ENCODE measurements at regions not wholly inside any gene's neighbourhood (a gene's known extent, or its start where the extent isn't known, plus 50 kb on each side); places are given as distances from the start of the nearest gene placed in this dataset.
"Not testable (repeated sequence)": the region's sequence is repeated elsewhere in the genome, so short reads cannot be mapped to it uniquely, and the experiment has no call there.

GRCh38 chr11:21727102-21727501 is 465.8 kb upstream of the ANO5 start:
- DNase-seq: no peak

- DNase-seq: no peak
Measured at GRCh38 chr11:21736404-21736803, 456.5 kb upstream of the ANO5 start.

GRCh38 chr11:21752475-21753243 is 440.2 kb upstream of the ANO5 start:
- DNase-seq: not testable (repeated sequence)

- not testable (repeated sequence) for DNase-seq
Measured at GRCh38 chr11:21753244-21753767, 439.6 kb upstream of the ANO5 start.

- no peak for DNase-seq
Measured at GRCh38 chr11:21761000-21761399, 431.9 kb upstream of the ANO5 start.

- DNase-seq: no peak
Measured at GRCh38 chr11:21768388-21768787, 424.5 kb upstream of the ANO5 start.

GRCh38 chr11:21769188-21769587 is 423.7 kb upstream of the ANO5 start:
- DNase-seq: no peak

GRCh38 chr11:21771097-21771496 is 421.8 kb upstream of the ANO5 start:
- DNase-seq: no peak

GRCh38 chr11:21774212-21774611 is 418.7 kb upstream of the ANO5 start:
- no peak for DNase-seq

- DNase-seq: no peak
Measured at GRCh38 chr11:21775911-21776310, 417.0 kb upstream of the ANO5 start.

- DNase-seq: no peak
Measured at GRCh38 chr11:21783954-21784353, 408.9 kb upstream of the ANO5 start.

GRCh38 chr11:21785351-21785750 is 407.5 kb upstream of the ANO5 start:
- no peak for DNase-seq

GRCh38 chr11:21794306-21794705 is 398.6 kb upstream of the ANO5 start:
- no peak for DNase-seq

GRCh38 chr11:21798216-21798615 is 394.7 kb upstream of the ANO5 start:
- DNase-seq: no peak

- DNase-seq: not testable (repeated sequence)
Measured at GRCh38 chr11:21804523-21804922, 388.4 kb upstream of the ANO5 start.

- no peak for DNase-seq
Measured at GRCh38 chr11:21806508-21806907, 386.4 kb upstream of the ANO5 start.

- DNase-seq: no peak
Measured at GRCh38 chr11:21806947-21807346, 385.9 kb upstream of the ANO5 start.

- DNase-seq: no peak
Measured at GRCh38 chr11:21807350-21807749, 385.5 kb upstream of the ANO5 start.

- no peak for DNase-seq
Measured at GRCh38 chr11:21810650-21811049, 382.2 kb upstream of the ANO5 start.

GRCh38 chr11:21811572-21811971 is 381.3 kb upstream of the ANO5 start:
- DNase-seq: no peak

GRCh38 chr11:21814169-21814568 is 378.7 kb upstream of the ANO5 start:
- DNase-seq: no peak

- DNase-seq: no peak
Measured at GRCh38 chr11:21817696-21818095, 375.2 kb upstream of the ANO5 start.

- no peak for DNase-seq
Measured at GRCh38 chr11:21820176-21820575, 372.7 kb upstream of the ANO5 start.

GRCh38 chr11:21825127-21825526 is 367.8 kb upstream of the ANO5 start:
- no peak for DNase-seq

- DNase-seq: no peak
Measured at GRCh38 chr11:21838427-21838826, 354.5 kb upstream of the ANO5 start.

Data from fibroblast of skin of right quadriceps (primary cell).